GM23248 (cell line): ENCODE measurements at regions not wholly inside any gene's neighbourhood (a gene's known extent, or its start where the extent isn't known, plus 50 kb on each side); places are given as distances from the start of the nearest gene placed in this dataset.

Source experiments
- DNase-seq: peaks from one replicate; pipeline ENCODE4 v3.0.0-alpha.2; 2015
- H2AFZ ChIP-seq: fragments of 200-600 bp; sonication (generic); 2 replicates; pipeline ENCODE4 v1.6.1; 2016; ENCODE audit warnings: antibody characterized with exemption
- H3F3A ChIP-seq: fragments of 200-600 bp; sonication (generic); 2 replicates; pipeline ENCODE4 v1.6.1; 2016; ENCODE audit warnings: mild to moderate bottlenecking, antibody characterized with exemption, mixed run types; ENCODE audit not compliant: insufficient read depth
- H3K27ac ChIP-seq: fragments of 200-600 bp; sonication (generic); 2 replicates; pipeline ENCODE4 v1.5.1; 2016; ENCODE audit warnings: mild to moderate bottlenecking
- H3K27me3 ChIP-seq: fragments of 200-600 bp; sonication (generic); replicated peaks from 2 replicates; pipeline ENCODE4 v1.6.1; 2016; ENCODE audit warnings: mild to moderate bottlenecking; ENCODE audit not compliant: insufficient read depth
- H3K36me3 ChIP-seq: fragments of 200-600 bp; sonication (generic); 2 replicates; pipeline ENCODE4 v1.6.1; 2016; ENCODE audit warnings: low read depth, mild to moderate bottlenecking
- H3K4me1 ChIP-seq: fragments of 200-600 bp; sonication (generic); 2 replicates; pipeline ENCODE4 v1.6.1; 2016; ENCODE audit warnings: mild to moderate bottlenecking; ENCODE audit not compliant: insufficient read depth
- H3K4me2 ChIP-seq: fragments of 200-600 bp; sonication (generic); one replicate; pipeline ENCODE4 v1.6.1; 2016; ENCODE audit warnings: mild to moderate bottlenecking; ENCODE audit not compliant: unreplicated experiment
- H3K4me3 ChIP-seq: fragments of 200-600 bp; sonication (generic); 2 replicates; pipeline ENCODE4 v1.5.1; 2016; ENCODE audit warnings: mild to moderate bottlenecking
- H3K79me2 ChIP-seq: fragments of 200-600 bp; sonication (generic); 2 replicates; pipeline ENCODE4 v1.6.1; 2016; ENCODE audit warnings: mild to moderate bottlenecking; ENCODE audit not compliant: insufficient read depth
- H3K9ac ChIP-seq: fragments of 200-600 bp; sonication (generic); 2 replicates; pipeline ENCODE4 v1.6.1; 2016; ENCODE audit warnings: mild to moderate bottlenecking
- H3K9me2 ChIP-seq: fragments of 200-600 bp; sonication (generic); 2 replicates; pipeline ENCODE4 v1.6.1; 2016; ENCODE audit warnings: mixed run types, mild to moderate bottlenecking, moderate library complexity; ENCODE audit not compliant: insufficient read depth
- H3K9me3 ChIP-seq: fragments of 200-600 bp; sonication (generic); one replicate; pipeline ENCODE4 v1.6.1; 2017; ENCODE audit warnings: low read depth
- H4K20me1 ChIP-seq: fragments of 200-600 bp; sonication (generic); 2 replicates; pipeline ENCODE4 v1.6.0; 2016; ENCODE audit not compliant: insufficient read depth
- EZH2 ChIP-seq: fragments of 200-600 bp; sonication (generic); IDR thresholded peaks from 2 replicates; pipeline ENCODE4 v1.6.1; 2018; ENCODE audit warnings: antibody characterized with exemption, mild to moderate bottlenecking; ENCODE audit not compliant: insufficient read depth, poor library complexity, severe bottlenecking
- EZH2phosphoT487 ChIP-seq: fragments of 200-600 bp; sonication (generic); IDR thresholded peaks from 2 replicates; pipeline ENCODE4 v1.6.1; 2018; ENCODE audit warnings: antibody characterized with exemption, moderate library complexity, mild to moderate bottlenecking, low read depth; ENCODE audit not compliant: insufficient read depth
- WGBS, 2 experiments: methylation state at CpG; one replicate each; pipeline ENCODE4 v1.1.6; 2015 to 2017; ENCODE audit warnings: low lambda C conversion rate in 2 of 2, low coverage in 1 of 2; ENCODE audit errors: missing lambda C conversion rate in 2 of 2; 5-methylcytosine and 5-hydroxymethylcytosine counted together
- in situ Hi-C: fragments of 300-500 bp; cut with MboI; formaldehyde crosslinking; loops from 2 replicates; pipeline ENCODE4 v1.15.0; 2020

- H3K27me3 ChIP-seq: peaks cover 16% of the 10 kb centered on the region; the same call in 1 of the 2 replicates
- no peaks in the 10 kb centered on the region for H3K9me2 ChIP-seq
- TF ChIP-seq EZH2phosphoT487: 0 out of 2 replicates have a peak, but pooled peaks have one; percentile 75
- no peak for TF ChIP-seq EZH2
- peaks cover 13% of the 10 kb centered on the region for H3K4me1 ChIP-seq
- H4K20me1 ChIP-seq: no peaks in the 10 kb centered on the region
- H3K79me2 ChIP-seq: no peaks in the 10 kb centered on the region
- peak; percentile 84 for DNase-seq
- H3F3A ChIP-seq: 0 out of 2 replicates have a peak, but pooled peaks cover 7% of the 10 kb centered on the region
- no peaks in the 10 kb centered on the region for H3K36me3 ChIP-seq
- H3K27ac ChIP-seq: peak overlapping the region; percentile 42
- no peaks in the 10 kb centered on the region for H3K9me3 ChIP-seq
- H2AFZ ChIP-seq: no peak overlapping the region
- WGBS, 2 experiments: 48 to 49% methylated on average over 5 of the region's 5 CpGs
- no peak overlapping the region for H3K4me3 ChIP-seq
- peak overlapping the region; percentile 44 for H3K4me2 ChIP-seq
- in situ Hi-C loops: no loop called here
- H3K9ac ChIP-seq: 0 out of 2 replicates have a peak overlapping the region, but pooled peaks have one; percentile 22
Observed at GRCh38 chr6:159467473-159468041, 225.5 kb downstream of the SOD2 start.

- Histone ChIP-seq H3K27ac (no peak overlapping the region), H2AFZ (no peak overlapping the region), H3K79me2 (no peaks in the 10 kb centered on the region), H3K9me2 (no peaks in the 10 kb centered on the region), H3K9me3 (no peaks in the 10 kb centered on the region), H3K36me3 (no peaks in the 10 kb centered on the region), H3F3A (0 out of 2 replicates have a peak, but pooled peaks cover 7% of the 10 kb centered on the region), H3K9ac (no peak overlapping the region), H3K4me3 (no peak overlapping the region), H3K4me2 (no peak overlapping the region), H4K20me1 (no peaks in the 10 kb centered on the region), H3K27me3 (peaks cover 15% of the 10 kb centered on the region), H3K4me1 (peaks cover 13% of the 10 kb centered on the region)
- DNase-seq: no peak
- 78 to 88% methylated on average over 2 of the region's 2 CpGs for WGBS, 2 experiments
- no peak for TF ChIP-seq EZH2
- TF ChIP-seq EZH2phosphoT487: no peak
- in situ Hi-C loops: no loop called here
Observed at GRCh38 chr6:159466926-159467325, 226.1 kb downstream of the SOD2 start.

GRCh38 chr6:159464816-159465215 is 228.2 kb downstream of the SOD2 start:
- peaks cover 13% of the 10 kb centered on the region for H3K4me1 ChIP-seq
- H2AFZ ChIP-seq: peak overlapping the region; percentile 9; the same call in 1 of the 2 replicates
- no peaks in the 10 kb centered on the region for H3K9me3 ChIP-seq
- no peaks in the 10 kb centered on the region for H3K36me3 ChIP-seq
- no peaks in the 10 kb centered on the region for H4K20me1 ChIP-seq
- WGBS, 2 experiments: 4 to 7% methylated on average over 9 of the region's 9 CpGs
- in situ Hi-C loops: no loop called here
- H3K4me3 ChIP-seq: no peak overlapping the region
- no peak overlapping the region for H3K9ac ChIP-seq
- H3K27me3 ChIP-seq: no peaks in the 10 kb centered on the region; the same call in none of the 2 replicates
- peak; percentile 72 for DNase-seq
- no peaks in the 10 kb centered on the region for H3K9me2 ChIP-seq
- TF ChIP-seq EZH2 (no peak), EZH2phosphoT487 (no peak)
- H3F3A ChIP-seq: 0 out of 2 replicates have a peak, but pooled peaks cover 7% of the 10 kb centered on the region
- no peak overlapping the region for H3K27ac ChIP-seq
- no peak overlapping the region for H3K4me2 ChIP-seq
- no peaks in the 10 kb centered on the region for H3K79me2 ChIP-seq

- no peak overlapping the region for H3K4me2 ChIP-seq
- peaks cover 12% of the 10 kb centered on the region for H3K4me1 ChIP-seq
- no peaks in the 10 kb centered on the region for H3K9me2 ChIP-seq
- H3K9ac ChIP-seq: no peak overlapping the region
- no peaks in the 10 kb centered on the region for H3K36me3 ChIP-seq
- peak; percentile 26 for DNase-seq
- H3K27me3 ChIP-seq: no peaks in the 10 kb centered on the region; the same call in none of the 2 replicates
- in situ Hi-C loops: no loop called here
- H2AFZ ChIP-seq: no peak overlapping the region
- H3K9me3 ChIP-seq: no peaks in the 10 kb centered on the region
- no peak overlapping the region for H3K27ac ChIP-seq
- H3K79me2 ChIP-seq: no peaks in the 10 kb centered on the region
- 81 to 85% methylated on average over 22 of the region's 22 CpGs for WGBS, 2 experiments
- TF ChIP-seq EZH2phosphoT487: no peak
- no peak for TF ChIP-seq EZH2
- no peaks in the 10 kb centered on the region for H4K20me1 ChIP-seq
- no peak overlapping the region for H3K4me3 ChIP-seq
- H3F3A ChIP-seq: 0 out of 2 replicates have a peak, but pooled peaks cover 7% of the 10 kb centered on the region
Observed at GRCh38 chr6:159463119-159463829, 229.8 kb downstream of the SOD2 start.
